Subcutaneous abdominal adipose tissue (tissue), 5 donors: ENCODE measurements at regions not wholly inside any gene's neighbourhood (a gene's known extent, or its start where the extent isn't known, plus 50 kb on each side); places are given as distances from the start of the nearest gene placed in this dataset.
"Not testable (repeated sequence)": the region's sequence is repeated elsewhere in the genome, so short reads cannot be mapped to it uniquely, and the experiment has no call there.

ENCODE experiments used
- H3K27ac ChIP-seq: one replicate; pipeline ENCODE4 v1.7.0; 2013; ENCODE audit warnings: low read depth, mild to moderate bottlenecking, inconsistent platforms, low read length, moderate library complexity
- H3K27me3 ChIP-seq, 5 donors: one replicate each; pipeline ENCODE4 v1.7.0; 2013; ENCODE audit warnings: low read length in 5 of 5, inconsistent platforms in 1 of 5; ENCODE audit not compliant: control insufficient read depth in 5 of 5, insufficient read depth in 4 of 5
- H3K36me3 ChIP-seq, 5 donors: one replicate each; pipeline ENCODE4 v1.7.0; 2013; ENCODE audit warnings: low read length in 5 of 5; ENCODE audit not compliant: control insufficient read depth in 5 of 5, insufficient read depth in 5 of 5
- H3K4me1 ChIP-seq, 5 donors: one replicate each; pipeline ENCODE4 v1.7.0; 2013; ENCODE audit warnings: low read length in 5 of 5, mild to moderate bottlenecking in 3 of 5, moderate library complexity in 1 of 5; ENCODE audit not compliant: control insufficient read depth in 5 of 5, insufficient read depth in 5 of 5
- H3K4me3 ChIP-seq, 5 donors: one replicate each; pipeline ENCODE4 v1.7.0; 2013; ENCODE audit warnings: low read length in 5 of 5, low read depth in 1 of 5
- H3K9ac ChIP-seq, 5 donors: one replicate each; pipeline ENCODE4 v1.7.0; 2013; ENCODE audit warnings: low read length in 5 of 5, mild to moderate bottlenecking in 4 of 5, moderate library complexity in 3 of 5
- H3K9me3 ChIP-seq, 5 donors: one replicate each; pipeline ENCODE4 v1.7.0; 2013; ENCODE audit warnings: low read length in 5 of 5; ENCODE audit not compliant: control insufficient read depth in 5 of 5
- donor health status: healthy.
- donor health status: healthy.
- donor health status: healthy.
- donor health status: healthy.
- donor health status: healthy.

DNA sequence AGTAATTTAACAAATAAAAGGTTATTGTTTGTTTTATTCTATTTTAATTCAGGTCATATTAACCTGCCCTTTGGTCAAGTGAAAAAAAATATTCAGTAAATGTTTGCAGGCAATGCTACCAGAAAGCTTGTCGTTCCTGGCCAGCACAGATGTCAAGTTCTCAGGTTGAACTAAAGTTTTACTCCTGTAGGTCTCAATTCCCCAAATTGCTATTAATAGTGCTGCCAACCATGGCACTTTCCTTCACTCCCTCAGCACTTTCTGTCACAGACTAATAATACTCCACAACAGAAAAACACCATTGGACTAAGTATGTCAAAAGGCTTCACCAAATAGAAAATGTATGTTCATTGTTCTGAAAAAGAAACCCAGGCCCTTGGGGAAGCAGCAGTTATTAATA, 79.2 kb upstream of the C4orf54 start:
- H3K27me3 ChIP-seq: no peaks in the 10 kb centered on the region
- peaks cover 0 to 2% (median 0%) of the 10 kb centered on the region in 5 donors for H3K4me1 ChIP-seq
- no peak overlapping the region for H3K4me3 ChIP-seq
- H3K9ac ChIP-seq: no peak overlapping the region
- H3K36me3 ChIP-seq: no peaks in the 10 kb centered on the region
- no peak overlapping the region for H3K27ac ChIP-seq
- peaks cover 0 to 8% (median 4%) of the 10 kb centered on the region in 5 donors for H3K9me3 ChIP-seq

DNA sequence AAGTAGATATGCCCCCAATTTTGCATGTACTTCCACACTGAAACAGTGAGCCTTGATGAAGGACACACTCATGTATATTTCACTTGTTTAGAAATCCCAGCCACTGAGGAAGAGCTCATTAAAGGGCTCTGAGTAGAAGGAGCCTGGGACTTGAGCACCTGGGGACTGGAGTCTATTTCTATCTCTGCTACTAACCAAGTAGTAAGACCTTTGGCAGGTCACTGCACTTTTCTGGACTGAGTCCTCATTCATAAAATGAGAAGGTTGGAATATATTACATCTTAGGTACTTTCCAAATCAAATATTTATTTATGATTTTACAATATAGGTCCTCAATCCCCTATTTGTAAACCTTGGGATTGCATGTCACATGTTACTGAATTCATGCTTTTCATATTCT, 78.2 kb upstream of the C4orf54 start:
- H3K27me3 ChIP-seq: no peaks in the 10 kb centered on the region

DNA sequence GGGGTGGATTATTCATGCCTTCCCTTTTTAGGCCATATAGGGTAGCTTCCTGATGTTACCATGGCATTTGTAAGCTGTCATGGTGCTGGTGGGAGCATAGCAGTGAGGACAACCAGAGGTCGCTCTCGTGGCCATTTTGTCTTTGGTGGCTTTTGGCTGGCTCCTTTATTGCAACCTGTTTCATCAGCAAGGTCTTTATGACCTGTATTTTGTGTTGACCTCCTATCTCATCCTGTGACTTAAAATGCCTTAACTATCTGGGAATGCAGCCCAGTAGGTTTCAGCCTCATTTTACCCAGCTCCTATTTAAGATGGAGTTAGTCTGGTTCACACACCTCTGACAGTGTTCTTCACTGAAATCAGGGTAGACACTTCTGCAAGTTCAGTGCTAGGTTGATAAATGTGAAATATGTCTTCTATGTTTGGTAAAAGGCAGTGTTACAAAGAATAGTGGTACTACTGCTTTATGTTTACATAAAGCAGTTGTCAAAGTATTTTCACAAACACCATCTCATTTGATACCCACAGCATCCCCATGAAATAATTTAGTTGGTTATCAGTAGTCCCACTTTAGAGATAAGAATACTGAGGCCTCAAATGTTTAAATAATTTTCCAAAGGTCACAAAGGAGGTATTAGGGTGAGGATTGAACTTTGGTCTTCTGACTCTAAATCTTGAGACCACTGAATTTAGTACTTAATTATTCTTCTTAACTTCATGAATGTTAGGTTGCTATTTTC, 77.1 kb upstream of the C4orf54 start:
- no peak overlapping the region for H3K27ac ChIP-seq
- peaks cover 0 to 7% (median 4%) of the 10 kb centered on the region in 5 donors for H3K9me3 ChIP-seq
- no peak overlapping the region for H3K9ac ChIP-seq
- H3K4me3 ChIP-seq: no peak overlapping the region
- no peaks in the 10 kb centered on the region for H3K27me3 ChIP-seq
- peaks cover 0 to 2% (median 0%) of the 10 kb centered on the region in 5 donors for H3K4me1 ChIP-seq
- no peaks in the 10 kb centered on the region for H3K36me3 ChIP-seq

More for the DNA sequence above, 78.2 kb upstream of the C4orf54 start:
- H3K9me3 ChIP-seq: peaks cover 0 to 8% (median 4%) of the 10 kb centered on the region in 5 donors
- no peak overlapping the region for H3K4me3 ChIP-seq
- no peaks in the 10 kb centered on the region for H3K36me3 ChIP-seq
- H3K27ac ChIP-seq: no peak overlapping the region
- no peak overlapping the region for H3K9ac ChIP-seq
- H3K4me1 ChIP-seq: peaks cover 0 to 2% (median 0%) of the 10 kb centered on the region in 5 donors

DNA sequence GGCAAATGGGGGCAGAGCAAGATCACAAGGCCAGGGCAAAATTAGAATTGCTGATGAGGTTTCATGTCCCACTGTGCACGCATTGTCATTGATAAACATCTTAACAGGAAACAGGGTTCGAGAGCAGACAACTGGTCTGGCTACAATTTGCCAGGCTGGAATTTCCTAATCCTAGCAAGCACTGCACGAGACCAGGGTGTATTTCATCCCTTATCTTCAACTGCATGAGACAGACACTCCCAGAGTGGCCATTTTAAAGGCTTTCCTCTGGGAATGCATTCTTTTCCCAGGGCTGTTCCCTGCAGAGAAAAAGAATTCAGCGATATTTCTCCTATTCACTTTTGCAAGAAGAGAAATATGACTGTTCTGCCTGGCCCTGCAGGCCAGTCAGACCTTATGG, 75.8 kb upstream of the C4orf54 start:
- not testable (repeated sequence) for H3K4me3 ChIP-seq, H3K4me1 ChIP-seq, H3K9ac ChIP-seq, H3K27ac ChIP-seq, H3K36me3 ChIP-seq, H3K27me3 ChIP-seq, H3K9me3 ChIP-seq

DNA sequence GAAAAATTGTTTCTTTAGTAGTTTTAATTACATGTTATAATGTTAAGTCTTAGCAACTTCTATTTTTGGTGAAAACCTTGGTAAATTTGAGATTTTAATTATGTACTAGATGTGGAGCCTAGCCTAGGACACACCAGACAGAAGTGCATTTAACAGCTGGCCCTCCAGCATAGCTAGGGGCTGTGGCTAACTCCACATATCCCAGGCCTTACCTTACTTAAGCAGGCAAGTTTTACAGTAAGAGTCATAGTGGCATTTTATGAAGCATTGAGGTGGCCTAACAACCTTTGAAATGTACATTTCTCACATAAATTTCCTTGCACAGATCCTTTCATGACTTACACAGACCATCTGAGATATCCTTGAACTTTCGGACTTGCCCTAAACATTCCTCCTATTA, 71.6 kb upstream of the C4orf54 start:
- Histone ChIP-seq H3K4me1 (peaks cover 0 to 7% (median 0%) of the 10 kb centered on the region in 5 donors), H3K9me3 (peaks cover 0 to 4% (median 0%) of the 10 kb centered on the region in 5 donors), H3K27me3 (no peaks in the 10 kb centered on the region), H3K36me3 (no peaks in the 10 kb centered on the region), H3K9ac (no peak overlapping the region), H3K4me3 (no peak overlapping the region), H3K27ac (no peak overlapping the region)

DNA sequence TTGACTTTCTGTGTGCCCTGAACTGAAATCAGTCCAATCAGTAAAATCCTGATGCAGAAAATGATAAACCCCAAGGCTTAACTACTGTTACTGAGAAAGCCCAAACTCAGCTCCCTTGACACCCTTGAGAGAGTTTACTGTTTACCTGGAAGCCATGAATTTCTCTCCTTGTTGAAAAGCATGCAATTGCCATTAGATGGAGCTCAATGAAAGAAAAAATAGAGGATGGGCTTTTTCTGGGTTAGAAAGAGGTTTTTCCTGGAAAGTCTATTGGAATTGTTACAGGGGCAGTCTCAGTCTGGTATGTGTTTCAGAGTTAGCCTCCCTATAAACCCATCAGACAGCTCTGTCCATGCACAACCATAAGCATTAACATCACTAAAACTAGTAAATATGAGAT, 66.4 kb upstream of the C4orf54 start:
- H3K9ac ChIP-seq: no peak overlapping the region
- no peaks in the 10 kb centered on the region for H3K36me3 ChIP-seq
- peaks cover 0 to 37% (median 19%) of the 10 kb centered on the region in 5 donors for H3K4me1 ChIP-seq
- no peaks in the 10 kb centered on the region for H3K27me3 ChIP-seq
- peak overlapping the region; percentile 13 for H3K27ac ChIP-seq
- H3K4me3 ChIP-seq: no peak overlapping the region
- H3K9me3 ChIP-seq: no peaks in the 10 kb centered on the region

DNA sequence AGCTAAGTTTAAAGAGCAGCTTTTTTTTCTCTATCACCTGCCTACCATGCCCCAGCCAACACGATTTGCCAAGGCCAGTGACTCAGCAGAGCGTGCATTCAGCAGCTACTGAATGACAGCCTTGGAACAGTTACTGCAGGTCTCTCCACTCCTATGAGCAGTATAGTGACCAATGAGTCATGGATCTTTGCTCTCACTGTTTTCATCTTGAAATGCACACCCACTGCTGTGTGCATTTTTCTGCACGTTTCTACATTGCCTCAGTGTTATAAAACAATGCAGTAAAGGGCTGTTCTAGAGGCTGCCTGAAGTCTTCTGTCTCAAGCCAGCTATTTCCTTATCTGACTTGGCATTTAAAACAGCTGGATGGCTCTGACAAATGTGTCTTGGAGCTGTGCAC, 66.0 kb upstream of the C4orf54 start:
- H3K36me3 ChIP-seq: no peaks in the 10 kb centered on the region
- H3K4me1 ChIP-seq: peaks cover 0 to 37% (median 19%) of the 10 kb centered on the region in 5 donors
- no peaks in the 10 kb centered on the region for H3K9me3 ChIP-seq
- no peak overlapping the region for H3K9ac ChIP-seq
- no peak overlapping the region for H3K4me3 ChIP-seq
- peak overlapping the region; percentile 13 for H3K27ac ChIP-seq
- no peaks in the 10 kb centered on the region for H3K27me3 ChIP-seq

DNA sequence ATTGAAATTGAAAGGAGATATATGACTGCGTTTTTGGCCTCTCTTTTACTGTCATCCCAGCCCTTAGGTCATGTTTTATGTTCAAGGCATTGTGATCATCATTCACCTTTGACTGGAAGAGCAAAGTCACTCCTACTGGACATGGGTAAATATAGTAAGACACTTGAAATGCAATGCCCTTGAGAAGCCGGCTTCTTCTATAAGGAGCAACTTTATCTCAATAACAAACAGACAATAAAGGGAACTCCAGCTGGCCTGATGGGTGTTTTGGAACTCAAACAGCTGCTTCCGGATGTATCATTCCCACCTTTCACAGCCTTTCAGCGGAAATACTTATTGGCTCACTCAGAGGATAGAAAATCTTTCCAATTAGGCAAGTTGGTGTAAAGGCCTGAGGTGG, 65.1 kb upstream of the C4orf54 start:
- H3K4me1 ChIP-seq: peaks cover 0 to 37% (median 19%) of the 10 kb centered on the region in 5 donors
- no peak overlapping the region for H3K4me3 ChIP-seq
- no peak overlapping the region for H3K9ac ChIP-seq
- no peaks in the 10 kb centered on the region for H3K9me3 ChIP-seq
- no peaks in the 10 kb centered on the region for H3K27me3 ChIP-seq
- no peaks in the 10 kb centered on the region for H3K36me3 ChIP-seq
- H3K27ac ChIP-seq: peak overlapping the region; percentile 71

DNA sequence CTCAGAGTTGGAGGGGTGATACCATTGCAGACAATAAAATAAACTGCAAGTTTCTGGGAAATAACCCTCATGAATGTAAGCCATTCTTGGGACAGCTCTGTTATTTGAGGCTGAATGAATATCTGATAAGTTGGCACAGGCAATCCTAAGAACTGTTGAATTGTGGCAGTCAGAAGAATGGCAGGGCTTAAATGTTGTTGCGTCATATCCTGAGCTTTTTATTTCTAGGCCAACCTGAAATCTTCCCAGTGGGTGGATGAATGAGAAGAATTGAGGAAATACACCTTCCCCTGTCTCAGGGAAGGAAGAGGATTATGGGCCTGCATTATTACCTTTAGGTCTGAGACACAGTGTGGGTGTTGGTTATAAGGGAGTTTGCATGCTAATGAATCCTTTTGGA, 64.4 kb upstream of the C4orf54 start:
- no peaks in the 10 kb centered on the region for H3K36me3 ChIP-seq

DNA sequence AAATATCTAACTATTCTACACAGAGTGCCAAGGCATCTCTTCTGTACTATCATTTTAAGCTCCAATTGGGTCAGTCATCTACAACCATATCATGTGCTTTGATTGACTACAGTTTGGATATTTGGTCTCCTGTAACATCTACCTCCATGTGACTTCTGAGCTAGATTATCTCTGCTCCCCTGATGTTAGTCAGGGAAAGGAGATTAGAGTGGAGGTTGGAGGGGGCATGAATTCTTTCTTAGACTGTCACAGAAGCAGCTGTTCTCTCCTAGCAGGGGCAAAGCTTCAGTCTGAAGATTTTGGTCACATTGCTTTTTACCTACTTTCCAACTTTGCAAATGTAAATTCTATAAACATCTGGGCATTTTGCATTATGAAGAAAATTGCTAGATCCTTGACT, 62.6 kb upstream of the C4orf54 start:
- peaks cover 0 to 37% (median 19%) of the 10 kb centered on the region in 5 donors for H3K4me1 ChIP-seq
- H3K9me3 ChIP-seq: no peaks in the 10 kb centered on the region
- no peaks in the 10 kb centered on the region for H3K27me3 ChIP-seq
- H3K4me3 ChIP-seq: no peak overlapping the region
- H3K36me3 ChIP-seq: no peaks in the 10 kb centered on the region
- peak overlapping the region; percentile 71 for H3K27ac ChIP-seq
- no peak overlapping the region for H3K9ac ChIP-seq

More for the DNA sequence above, 64.4 kb upstream of the C4orf54 start:
- Histone ChIP-seq H3K9me3 (no peaks in the 10 kb centered on the region), H3K4me1 (peaks cover 0 to 37% (median 19%) of the 10 kb centered on the region in 5 donors), H3K4me3 (no peak overlapping the region), H3K27me3 (no peaks in the 10 kb centered on the region), H3K27ac (peak overlapping the region; percentile 71), H3K9ac (no peak overlapping the region)
